Esophagus squamous epithelium (tissue), 4 donors: ENCODE measurements at regions not wholly inside any gene's neighbourhood (a gene's known extent, or its start where the extent isn't known, plus 50 kb on each side); places are given as distances from the start of the nearest gene placed in this dataset.

Experiments
- POLR2A ChIP-seq, 4 donors: fragments of 450-650 bp; IDR thresholded peaks; one replicate each; pipeline ENCODE4 v1.6.1; 2017; ENCODE audit warnings: antibody characterized with exemption in 4 of 4, mild to moderate bottlenecking in 4 of 4, moderate library complexity in 3 of 4
- TF ChIP-seq, protein P1 (sequence below), 6 experiments: fragments of 450-650 bp in 4 of 6; fragments of 200-600 bp in 2 of 6; sonication (generic) in 2 of 6; IDR thresholded peaks; one replicate each; pipeline ENCODE4 v1.5.1; 2016 to 2019; ENCODE audit warnings: antibody characterized with exemption in 6 of 6, mild to moderate bottlenecking in 4 of 6, moderate library complexity in 4 of 6

- TF ChIP-seq, protein P1, sequence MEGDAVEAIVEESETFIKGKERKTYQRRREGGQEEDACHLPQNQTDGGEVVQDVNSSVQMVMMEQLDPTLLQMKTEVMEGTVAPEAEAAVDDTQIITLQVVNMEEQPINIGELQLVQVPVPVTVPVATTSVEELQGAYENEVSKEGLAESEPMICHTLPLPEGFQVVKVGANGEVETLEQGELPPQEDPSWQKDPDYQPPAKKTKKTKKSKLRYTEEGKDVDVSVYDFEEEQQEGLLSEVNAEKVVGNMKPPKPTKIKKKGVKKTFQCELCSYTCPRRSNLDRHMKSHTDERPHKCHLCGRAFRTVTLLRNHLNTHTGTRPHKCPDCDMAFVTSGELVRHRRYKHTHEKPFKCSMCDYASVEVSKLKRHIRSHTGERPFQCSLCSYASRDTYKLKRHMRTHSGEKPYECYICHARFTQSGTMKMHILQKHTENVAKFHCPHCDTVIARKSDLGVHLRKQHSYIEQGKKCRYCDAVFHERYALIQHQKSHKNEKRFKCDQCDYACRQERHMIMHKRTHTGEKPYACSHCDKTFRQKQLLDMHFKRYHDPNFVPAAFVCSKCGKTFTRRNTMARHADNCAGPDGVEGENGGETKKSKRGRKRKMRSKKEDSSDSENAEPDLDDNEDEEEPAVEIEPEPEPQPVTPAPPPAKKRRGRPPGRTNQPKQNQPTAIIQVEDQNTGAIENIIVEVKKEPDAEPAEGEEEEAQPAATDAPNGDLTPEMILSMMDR (IDR thresholded peaks at IDR 0.05) = no peak
- no peak for TF ChIP-seq POLR2A (IDR thresholded peaks at IDR 0.05)
These were observed 386.4 kb upstream of the CHRM3 start for GRCh38 chr1:238999944-239000343.
